Retinal pigment epithelial cell (primary cell): ENCODE measurements at regions not wholly inside any gene's neighbourhood (a gene's known extent, or its start where the extent isn't known, plus 50 kb on each side); places are given as distances from the start of the nearest gene placed in this dataset.

Source experiments
- DNase-seq: peaks from one replicate; pipeline ENCODE4 v3.0.0-alpha.2; 2010; ENCODE audit warnings: low read depth
- H3K4me3 ChIP-seq: 2 replicates; pipeline ENCODE4 v1.5.1; 2011; ENCODE audit warnings: mild to moderate bottlenecking, low read length, control low read depth, moderate library complexity
- CTCF ChIP-seq: conservative IDR thresholded peaks from 2 replicates; pipeline ENCODE4 v1.5.1; 2011; ENCODE audit warnings: low read depth, low read length, control low read depth, inconsistent platforms

DNA sequence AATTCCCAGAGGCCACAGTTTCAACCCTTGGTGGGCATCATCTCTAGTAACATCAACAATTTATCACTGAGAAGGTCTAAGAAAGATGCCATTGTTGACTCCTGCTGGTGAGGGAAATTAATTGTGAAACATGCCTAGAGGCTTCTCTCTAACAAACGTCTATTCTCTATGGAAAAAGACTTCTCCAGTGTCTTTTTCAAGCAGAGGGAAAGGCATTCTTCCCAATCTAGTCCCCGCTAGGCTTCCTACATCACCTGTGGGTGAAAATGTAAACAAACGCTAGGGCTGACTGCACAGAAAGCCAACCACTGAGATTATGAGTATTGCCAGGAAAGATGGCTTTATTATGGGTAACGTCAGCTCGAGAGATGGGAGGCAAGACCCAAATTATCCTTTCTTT, 677.4 kb downstream of the NCAM2 start:
- no peak for TF ChIP-seq CTCF

DNA sequence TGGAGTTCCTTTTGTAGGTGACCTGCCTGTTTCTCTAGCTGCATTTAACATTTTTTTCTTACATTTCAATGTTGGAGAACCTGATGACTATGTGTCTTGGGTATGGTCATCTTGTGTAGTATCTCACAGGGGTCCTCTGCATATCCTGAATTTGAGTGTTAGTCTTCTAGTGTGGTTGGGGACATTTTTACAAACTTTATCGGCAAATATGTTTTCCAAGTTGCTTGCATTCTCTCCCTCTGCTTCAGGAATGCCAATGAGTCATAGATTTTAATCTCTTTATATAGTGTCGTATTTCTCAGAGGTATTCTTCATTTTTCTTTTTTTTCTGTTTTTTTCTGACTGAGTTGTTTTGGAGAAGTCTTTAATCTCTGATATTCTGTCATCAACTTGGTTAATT, 684.0 kb downstream of the NCAM2 start:
- peak; percentile 37 for DNase-seq
- no peak for TF ChIP-seq CTCF
- peak overlapping the region; percentile 13 for H3K4me3 ChIP-seq

More for the DNA sequence above, 677.4 kb downstream of the NCAM2 start:
- no peak overlapping the region for H3K4me3 ChIP-seq
- no peak for DNase-seq

GRCh38 chr21:21688889-21689288, 690.7 kb downstream of the NCAM2 start:
- peak; percentile 64 for TF ChIP-seq CTCF
- no peak overlapping the region for H3K4me3 ChIP-seq
- DNase-seq = no peak

DNA sequence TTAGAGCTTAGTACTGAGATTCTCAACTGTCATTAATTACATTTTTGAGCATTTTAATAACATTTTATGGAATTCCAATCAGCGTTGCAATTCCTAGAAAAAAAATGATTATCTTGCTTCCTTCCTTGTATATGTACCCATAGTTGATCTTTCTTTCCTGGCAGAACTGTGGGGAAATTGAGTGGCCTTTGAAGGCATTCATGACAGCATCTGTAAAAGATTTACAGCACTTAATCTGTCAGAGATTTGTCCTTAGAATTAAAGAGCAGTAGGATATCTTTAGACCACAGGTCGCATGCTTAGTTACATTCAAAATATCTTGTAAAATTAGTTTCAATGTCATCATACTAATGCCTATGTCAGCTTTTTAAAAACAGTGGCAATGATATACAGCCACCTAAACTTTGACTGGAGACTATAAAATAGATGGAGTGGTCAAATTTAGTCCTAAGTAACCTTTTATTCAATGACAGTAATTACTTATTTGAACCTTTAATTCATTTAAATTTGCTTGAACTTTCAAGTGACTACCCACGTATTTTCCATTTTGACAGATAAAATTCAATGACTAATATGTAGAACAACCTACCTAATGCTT, 692.0 kb downstream of the NCAM2 start:
- no peak overlapping the region for H3K4me3 ChIP-seq
- DNase-seq = no peak
- TF ChIP-seq CTCF = no peak

GRCh38 chr21:21712748-21713520, 714.7 kb downstream of the NCAM2 start:
- DNase-seq = peak; percentile 55
- TF ChIP-seq CTCF = no peak
- no peak overlapping the region for H3K4me3 ChIP-seq

DNA sequence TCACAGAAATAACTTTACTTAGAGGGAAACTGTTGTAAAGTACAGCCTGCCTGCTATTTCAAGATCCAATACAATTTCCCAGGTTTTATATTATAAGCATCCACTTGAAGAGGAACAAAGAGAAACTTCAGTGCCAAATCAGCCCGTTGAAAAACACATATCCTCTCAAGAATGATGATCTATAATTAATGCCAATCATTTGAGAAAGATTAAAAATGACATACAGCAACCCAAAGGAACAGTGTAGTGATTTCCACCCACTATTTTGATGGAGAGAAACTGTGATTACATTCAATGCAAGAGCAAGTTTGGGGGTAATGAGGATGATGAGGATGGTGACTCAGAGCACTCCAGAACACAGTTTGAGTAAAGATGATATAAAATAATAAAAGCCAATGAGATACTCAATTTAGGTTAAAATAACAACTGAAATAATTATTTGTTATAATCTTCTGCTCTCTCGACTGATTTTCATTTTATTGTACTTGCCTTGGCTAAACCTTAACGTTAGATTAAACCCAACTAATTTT, 715.5 kb downstream of the NCAM2 start:
- H3K4me3 ChIP-seq = no peak overlapping the region
- no peak for TF ChIP-seq CTCF
- no peak for DNase-seq

DNA sequence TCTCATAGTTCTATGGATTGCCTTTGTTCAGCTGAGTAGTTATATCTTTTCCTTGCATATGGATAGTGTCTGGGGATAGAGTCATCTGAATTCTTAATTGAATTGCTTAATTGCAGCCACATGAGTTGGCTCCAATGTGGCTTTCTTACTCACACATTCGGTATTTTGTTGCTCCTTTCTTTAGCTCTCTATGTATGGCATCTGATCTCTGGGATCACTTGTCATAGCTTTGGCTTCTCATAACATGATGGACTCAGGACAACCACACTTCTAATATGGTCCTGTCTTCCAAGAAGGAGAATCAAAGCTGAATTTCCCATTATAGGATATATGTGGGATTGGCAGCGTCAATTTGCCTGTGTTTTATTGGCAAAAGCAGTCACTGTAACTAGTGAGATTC, 716.2 kb downstream of the NCAM2 start:
- H3K4me3 ChIP-seq = no peak overlapping the region
- peak; percentile 53 for DNase-seq
- TF ChIP-seq CTCF = no peak
